ENCODE measurements at regions not wholly inside any gene's neighbourhood (a gene's known extent, or its start where the extent isn't known, plus 50 kb on each side); places are given as distances from the start of the nearest gene placed in this dataset.

- POLR2A ChIA-PET = no interaction called here
- intact Hi-C loops (cut with DNase I, micrococcal nuclease) = no loop called here
- peaks cover 2% of the 10 kb centered on the region for H3K9me3 Mint-ChIP-seq
- Histone ChIP-seq H3K4me3 (ENCODE audit: low read length) (no peak overlapping the region), H3K4me1 (ENCODE audit: insufficient read depth, low read length) (peaks cover 7% of the 10 kb centered on the region), H3K27ac (ENCODE audit: low read depth in 1 of 2, low read length in 2 of 2) (no peak overlapping the region), H3K9me3 (ENCODE audit: control insufficient read depth in 1 of 2, insufficient read depth in 1 of 2, low read length in 2 of 2) (peaks cover 0 to 3% of the 10 kb centered on the region in 2 experiments), H3K36me3 (ENCODE audit: insufficient read depth, low read length) (no peaks in the 10 kb centered on the region), H3K27me3 (ENCODE audit: control insufficient read depth in 1 of 2, insufficient read depth in 2 of 2, low read length in 2 of 2) (no peaks in the 10 kb centered on the region)
- no peak for DNase-seq
- H3K36me3 Mint-ChIP-seq (ENCODE audit: low read depth) = no peaks in the 10 kb centered on the region
- H3K4me1 Mint-ChIP-seq (ENCODE audit: low read depth) = no peaks in the 10 kb centered on the region
- TF ChIP-seq CTCF (IDR thresholded peaks at IDR 0.05) = no peak
- no peak overlapping the region for H3K27ac Mint-ChIP-seq
- H3K4me3 Mint-ChIP-seq = no peak overlapping the region
- CTCF ChIA-PET = interaction anchor here (2.0 kb wide), 1 partner anchor 46 kb away, joined by 6 read pairs; no protein-coding TSS in a partner anchor
- H3K27me3 Mint-ChIP-seq = no peaks in the 10 kb centered on the region
- ATAC-seq (ENCODE audit: poor library complexity) = no peak
Observed at GRCh38 chr5:175579742-175580432, 78.0 kb upstream of the HRH2 start.

- H3K4me3 Mint-ChIP-seq = no peak overlapping the region
- no peak for ATAC-seq (ENCODE audit: poor library complexity)
- POLR2A ChIA-PET = no interaction called here
- H3K27ac Mint-ChIP-seq = no peak overlapping the region
- CTCF ChIA-PET = no interaction called here
- TF ChIP-seq CTCF (IDR thresholded peaks at IDR 0.05) = no peak
- H3K27ac ChIP-seq (ENCODE audit: low read depth in 1 of 2, low read length in 2 of 2) = no peak overlapping the region
- H3K4me3 ChIP-seq (ENCODE audit: low read length) = no peak overlapping the region
- no peaks in the 10 kb centered on the region for H3K4me1 ChIP-seq (ENCODE audit: insufficient read depth, low read length)
- peaks cover 4% of the 10 kb centered on the region for H3K9me3 Mint-ChIP-seq
- peaks cover 0 to 3% of the 10 kb centered on the region in 2 experiments for H3K9me3 ChIP-seq (ENCODE audit: control insufficient read depth in 1 of 2, insufficient read depth in 1 of 2, low read length in 2 of 2)
- H3K36me3 ChIP-seq (ENCODE audit: insufficient read depth, low read length) = no peaks in the 10 kb centered on the region
- no peaks in the 10 kb centered on the region for H3K27me3 Mint-ChIP-seq
- no peaks in the 10 kb centered on the region for H3K36me3 Mint-ChIP-seq (ENCODE audit: low read depth)
- H3K4me1 Mint-ChIP-seq (ENCODE audit: low read depth) = no peaks in the 10 kb centered on the region
- H3K27me3 ChIP-seq (ENCODE audit: control insufficient read depth in 1 of 2, insufficient read depth in 2 of 2, low read length in 2 of 2) = no peaks in the 10 kb centered on the region
- DNase-seq = no peak
- intact Hi-C loops (cut with DNase I, micrococcal nuclease) = no loop called here
Observed at GRCh38 chr5:175582697-175583096, 75.2 kb upstream of the HRH2 start.

GRCh38 chr5:175585567-175585966, 72.3 kb upstream of the HRH2 start:
- CTCF ChIA-PET = no interaction called here
- intact Hi-C loops (cut with DNase I, micrococcal nuclease) = no loop called here
- no peak for TF ChIP-seq CTCF (IDR thresholded peaks at IDR 0.05)
- Mint-ChIP-seq H3K4me1 (ENCODE audit: low read depth) (no peaks in the 10 kb centered on the region), H3K9me3 (peaks cover 4% of the 10 kb centered on the region), H3K36me3 (ENCODE audit: low read depth) (no peaks in the 10 kb centered on the region), H3K27me3 (no peaks in the 10 kb centered on the region), H3K4me3 (no peak overlapping the region), H3K27ac (no peak overlapping the region)
- H3K36me3 ChIP-seq (ENCODE audit: insufficient read depth, low read length) = no peaks in the 10 kb centered on the region
- no peak for DNase-seq
- H3K4me1 ChIP-seq (ENCODE audit: insufficient read depth, low read length) = no peaks in the 10 kb centered on the region
- POLR2A ChIA-PET = no interaction called here
- peaks cover 0 to 3% of the 10 kb centered on the region in 2 experiments for H3K9me3 ChIP-seq (ENCODE audit: control insufficient read depth in 1 of 2, insufficient read depth in 1 of 2, low read length in 2 of 2)
- no peaks in the 10 kb centered on the region for H3K27me3 ChIP-seq (ENCODE audit: control insufficient read depth in 1 of 2, insufficient read depth in 2 of 2, low read length in 2 of 2)
- ATAC-seq (ENCODE audit: poor library complexity) = no peak
- no peak overlapping the region for H3K4me3 ChIP-seq (ENCODE audit: low read length)
- no peak overlapping the region for H3K27ac ChIP-seq (ENCODE audit: low read depth in 1 of 2, low read length in 2 of 2)

All from CD4-positive, alpha-beta T cell (primary cell).